ENCODE measurements at regions not wholly inside any gene's neighbourhood (a gene's known extent, or its start where the extent isn't known, plus 50 kb on each side); places are given as distances from the start of the nearest gene placed in this dataset.
"Not testable (repeated sequence)": the region's sequence is repeated elsewhere in the genome, so short reads cannot be mapped to it uniquely, and the experiment has no call there.

GRCh38 chr3:36075491-36075890 lies 304.8 kb upstream of the STAC start:
- no peak for DNase-seq (ENCODE audit: low read depth in 1 of 2, low spot score in 1 of 2)

GRCh38 chr3:36077320-36077719 lies 303.0 kb upstream of the STAC start:
- no peak for DNase-seq (ENCODE audit: low read depth in 1 of 2, low spot score in 1 of 2)

GRCh38 chr3:36082958-36083357 lies 297.3 kb upstream of the STAC start:
- DNase-seq (ENCODE audit: low read depth in 1 of 2, low spot score in 1 of 2) = not testable (repeated sequence)

DNA sequence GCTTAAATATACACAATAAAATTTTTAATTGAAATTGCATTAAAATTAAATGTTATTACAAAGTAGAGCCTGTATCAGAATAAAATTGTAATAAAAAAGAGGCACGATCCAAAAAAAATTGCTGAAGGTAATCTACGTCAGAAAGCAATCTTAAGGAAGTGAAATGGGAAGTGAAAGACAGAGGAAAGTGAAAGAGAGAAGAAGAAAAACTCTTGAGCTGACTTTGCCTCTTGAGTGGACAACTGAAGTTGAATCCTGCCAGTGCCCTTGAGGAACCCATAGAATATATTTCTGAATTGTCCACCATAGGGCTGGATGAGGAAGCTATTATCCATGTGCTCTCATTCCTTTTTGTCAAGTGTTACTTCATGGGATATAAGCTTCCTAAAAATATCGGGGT lies 285.1 kb upstream of the STAC start:
- no peak for DNase-seq (ENCODE audit: low read depth in 1 of 2, low spot score in 1 of 2)

- no peak for DNase-seq (ENCODE audit: low read depth in 1 of 2, low spot score in 1 of 2)
These were observed 283.1 kb upstream of the STAC start for GRCh38 chr3:36097209-36097608.

DNA sequence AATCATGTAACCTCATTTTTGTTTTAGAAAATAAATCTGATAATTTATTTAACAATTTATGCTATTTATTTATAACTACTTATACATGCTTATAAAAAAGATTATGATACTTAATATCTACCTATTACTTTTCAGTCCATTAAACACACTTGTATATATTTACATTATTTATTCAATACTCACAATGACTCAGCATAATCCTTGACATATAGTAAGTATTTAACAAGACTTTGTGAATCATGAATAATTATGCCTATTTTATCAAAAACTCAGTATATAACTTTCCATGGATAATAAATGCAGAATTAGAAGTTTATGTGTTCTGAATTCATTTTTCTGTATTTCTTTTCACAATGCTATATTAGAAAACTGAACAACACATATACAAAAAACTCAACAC lies 266.0 kb upstream of the STAC start:
- no peak for DNase-seq (ENCODE audit: low read depth in 1 of 2, low spot score in 1 of 2)

- DNase-seq (ENCODE audit: low read depth in 1 of 2, low spot score in 1 of 2) = no peak
These were observed 256.0 kb upstream of the STAC start for GRCh38 chr3:36124118-36124796.

DNA sequence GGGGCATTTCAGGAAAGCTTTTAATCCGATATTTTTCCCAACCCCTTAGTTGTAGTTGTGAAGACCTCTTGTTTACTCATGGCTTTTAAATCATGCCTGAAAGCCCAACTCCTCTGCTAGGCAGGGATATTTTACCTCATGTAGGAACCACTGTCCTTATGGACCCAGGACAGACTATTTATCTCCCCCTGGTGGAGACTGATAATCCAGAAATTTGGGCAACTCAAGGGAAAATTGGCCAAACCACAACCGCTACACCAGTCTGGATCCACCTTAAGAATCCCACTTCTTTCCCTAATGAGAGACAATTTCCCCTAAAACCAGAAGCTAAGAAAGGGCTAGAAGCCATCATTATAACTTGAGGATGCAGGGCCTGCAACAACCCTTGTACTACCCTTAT lies 248.1 kb upstream of the STAC start:
- no peak for DNase-seq (ENCODE audit: low read depth in 1 of 2, low spot score in 1 of 2)

DNA sequence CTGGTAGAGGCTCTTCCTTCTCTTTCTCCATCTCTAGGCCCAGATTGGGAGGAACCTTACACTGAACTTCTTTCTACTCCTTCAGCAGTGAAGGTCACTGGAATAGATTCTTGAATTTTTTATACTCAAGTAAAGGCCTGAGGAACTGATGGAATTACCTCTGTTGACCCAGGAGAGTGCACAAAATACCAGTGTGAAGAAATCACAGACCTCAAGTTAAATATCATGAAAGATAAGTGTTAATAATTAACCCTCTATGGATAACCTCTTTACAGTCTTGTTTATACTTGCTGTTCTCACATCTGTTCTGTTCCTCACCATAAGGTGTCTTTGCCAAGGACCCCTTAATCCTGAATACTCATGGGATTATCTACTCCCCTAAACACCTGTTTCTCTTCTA lies 244.4 kb upstream of the STAC start:
- DNase-seq (ENCODE audit: low read depth in 1 of 2, low spot score in 1 of 2) = no peak

GRCh38 chr3:36142746-36143145 lies 237.6 kb upstream of the STAC start:
- DNase-seq (ENCODE audit: low read depth in 1 of 2, low spot score in 1 of 2) = no peak

DNA sequence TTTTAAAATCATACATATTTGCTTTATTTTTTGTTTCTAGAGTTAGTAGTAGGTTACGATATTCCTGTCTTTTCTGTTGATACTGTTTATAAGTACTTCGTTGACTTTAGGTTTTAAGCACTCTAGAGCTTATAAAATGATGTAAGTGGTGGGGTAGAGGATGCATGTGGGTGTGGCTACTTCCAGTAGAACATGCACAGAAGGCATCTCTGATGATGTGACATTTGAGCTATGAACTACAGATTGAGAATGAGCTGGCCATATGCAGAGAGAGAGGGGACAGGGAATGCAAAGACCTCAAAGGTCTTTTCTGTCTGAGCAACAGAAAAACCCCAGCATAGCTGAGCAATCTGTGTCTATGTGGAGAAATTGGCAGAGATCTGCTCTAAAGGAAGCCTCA lies 233.9 kb upstream of the STAC start:
- DNase-seq (ENCODE audit: low read depth in 1 of 2, low spot score in 1 of 2) = no peak

DNA sequence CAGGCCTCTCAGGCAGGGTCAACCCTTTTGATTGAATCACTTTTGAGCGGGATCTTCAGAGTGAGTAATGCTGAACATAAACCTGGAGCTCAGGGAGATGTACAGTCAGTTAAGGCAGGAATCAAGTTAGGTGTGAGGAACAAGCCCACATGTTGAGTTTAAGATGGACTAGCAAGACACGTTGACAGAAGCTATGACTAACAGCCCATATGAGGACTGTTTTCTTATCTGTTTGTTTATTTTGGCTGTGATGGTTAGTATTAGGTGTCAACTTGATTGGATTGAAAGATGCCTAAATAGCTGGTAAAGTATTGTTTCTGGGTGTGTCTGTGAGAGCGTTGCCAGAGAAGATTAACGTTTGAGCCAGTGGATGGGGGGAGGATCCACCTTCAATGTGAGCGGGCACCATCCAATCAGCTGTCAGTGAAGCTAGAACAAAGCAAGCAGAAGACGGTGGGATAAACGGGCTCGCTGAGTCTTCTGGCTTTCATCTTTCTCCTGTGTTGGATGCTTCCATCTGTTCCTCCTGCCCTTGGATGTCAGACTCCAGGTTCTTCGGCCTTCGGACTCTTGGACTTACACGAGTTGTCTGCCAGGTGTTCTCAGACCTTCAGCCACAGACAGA lies 232.3 kb upstream of the STAC start:
- no peak for DNase-seq (ENCODE audit: low read depth in 1 of 2, low spot score in 1 of 2)

DNA sequence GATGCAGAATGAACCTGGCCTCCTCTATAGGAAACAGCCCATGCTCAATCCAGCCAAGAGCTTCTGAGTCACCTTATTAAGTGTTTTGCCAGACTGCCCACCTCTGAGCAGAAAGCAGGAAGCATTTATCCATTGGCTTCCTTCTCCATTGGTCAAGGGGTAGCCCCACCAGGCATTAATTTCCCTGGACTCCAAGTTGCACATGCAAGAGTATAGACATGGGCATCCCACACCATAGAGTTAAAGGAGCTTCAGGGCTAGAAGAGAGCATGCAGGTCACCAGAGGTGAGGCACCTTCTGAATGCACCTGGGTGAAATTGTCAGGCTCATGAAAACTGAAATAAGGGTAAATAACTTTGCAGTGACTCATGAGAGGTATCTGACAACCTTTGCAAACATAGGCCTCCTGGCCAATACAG lies 230.8 kb upstream of the STAC start:
- no peak for DNase-seq (ENCODE audit: low read depth in 1 of 2, low spot score in 1 of 2)

GRCh38 chr3:36155515-36155914 lies 224.8 kb upstream of the STAC start:
- DNase-seq (ENCODE audit: low read depth in 1 of 2, low spot score in 1 of 2) = no peak

DNA sequence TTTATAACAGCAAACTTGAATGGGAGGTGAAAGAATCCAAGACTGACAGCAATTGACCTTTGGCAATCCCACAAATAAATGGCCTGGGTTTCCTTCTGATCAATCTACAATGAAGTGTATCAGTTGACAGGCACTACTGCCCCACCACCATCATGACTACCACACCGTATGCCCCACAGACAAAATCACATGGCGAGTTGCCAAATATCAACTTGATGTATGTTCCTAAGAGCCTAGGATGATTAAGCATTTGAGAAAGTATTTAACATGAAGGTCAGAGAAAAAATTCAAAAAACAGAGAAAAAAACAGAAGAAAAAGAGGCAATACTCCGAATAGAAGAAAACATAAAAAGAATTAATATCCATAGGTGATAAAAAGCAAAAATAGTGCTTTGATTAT lies 215.9 kb upstream of the STAC start:
- no peak for DNase-seq (ENCODE audit: low read depth in 1 of 2, low spot score in 1 of 2)

DNA sequence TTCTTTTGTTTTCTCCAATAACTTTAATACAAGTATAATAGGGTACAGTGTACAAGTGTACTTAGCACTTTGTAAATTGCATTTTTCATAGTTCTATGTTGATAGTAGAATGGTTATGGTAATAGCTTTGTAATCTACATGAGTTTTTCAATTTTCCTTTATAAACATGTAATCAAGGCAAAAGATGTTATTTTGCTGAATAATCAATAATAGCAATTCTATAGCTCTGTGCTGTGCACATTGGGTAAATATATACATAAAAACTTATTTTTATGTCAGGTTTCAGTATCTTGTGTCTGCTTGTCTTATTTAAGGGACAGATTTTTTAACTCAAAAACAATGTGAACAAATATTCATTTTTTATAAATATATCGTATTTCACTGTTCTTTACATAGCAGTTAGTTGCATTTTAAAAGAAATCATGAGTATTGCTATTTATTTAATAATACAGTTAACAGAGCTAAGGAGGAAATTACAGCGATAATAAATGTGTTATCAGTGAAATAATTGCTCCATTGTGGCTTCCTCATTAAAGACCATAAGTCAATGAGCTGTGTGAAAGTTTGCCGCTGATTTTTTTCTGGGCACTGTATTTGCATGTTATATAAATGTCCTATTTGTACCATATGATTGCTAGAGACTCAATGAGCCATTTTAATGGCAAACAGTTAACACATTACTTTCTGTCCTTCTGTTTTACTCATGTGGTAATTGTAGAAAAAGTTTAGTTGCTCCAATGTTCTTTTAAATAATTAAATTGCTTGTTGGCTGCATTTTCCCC lies 214.6 kb upstream of the STAC start:
- no peak for DNase-seq (ENCODE audit: low read depth in 1 of 2, low spot score in 1 of 2)

DNA sequence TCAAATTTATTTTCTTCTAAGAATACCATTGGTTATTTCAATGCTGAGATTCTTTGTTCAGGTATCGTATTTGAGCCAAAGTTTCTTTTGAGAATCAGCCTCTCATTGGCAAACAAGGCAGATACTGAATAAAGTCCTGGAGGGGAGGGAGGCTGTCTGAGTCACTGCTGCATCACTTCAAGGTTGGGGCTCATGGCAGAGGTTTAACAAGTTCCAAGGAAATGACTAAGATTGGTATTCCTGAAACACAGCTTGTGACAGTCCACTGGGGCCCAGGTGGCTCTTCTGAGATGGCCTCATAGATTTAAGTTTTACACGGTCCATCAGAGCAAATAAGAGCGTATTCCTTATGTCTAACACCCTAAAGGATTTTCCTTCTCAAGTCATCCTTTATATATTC lies 213.8 kb upstream of the STAC start:
- no peak for DNase-seq (ENCODE audit: low read depth in 1 of 2, low spot score in 1 of 2)

- DNase-seq (ENCODE audit: low read depth in 1 of 2, low spot score in 1 of 2) = no peak
These were observed 207.6 kb upstream of the STAC start for GRCh38 chr3:36172699-36173098.

DNA sequence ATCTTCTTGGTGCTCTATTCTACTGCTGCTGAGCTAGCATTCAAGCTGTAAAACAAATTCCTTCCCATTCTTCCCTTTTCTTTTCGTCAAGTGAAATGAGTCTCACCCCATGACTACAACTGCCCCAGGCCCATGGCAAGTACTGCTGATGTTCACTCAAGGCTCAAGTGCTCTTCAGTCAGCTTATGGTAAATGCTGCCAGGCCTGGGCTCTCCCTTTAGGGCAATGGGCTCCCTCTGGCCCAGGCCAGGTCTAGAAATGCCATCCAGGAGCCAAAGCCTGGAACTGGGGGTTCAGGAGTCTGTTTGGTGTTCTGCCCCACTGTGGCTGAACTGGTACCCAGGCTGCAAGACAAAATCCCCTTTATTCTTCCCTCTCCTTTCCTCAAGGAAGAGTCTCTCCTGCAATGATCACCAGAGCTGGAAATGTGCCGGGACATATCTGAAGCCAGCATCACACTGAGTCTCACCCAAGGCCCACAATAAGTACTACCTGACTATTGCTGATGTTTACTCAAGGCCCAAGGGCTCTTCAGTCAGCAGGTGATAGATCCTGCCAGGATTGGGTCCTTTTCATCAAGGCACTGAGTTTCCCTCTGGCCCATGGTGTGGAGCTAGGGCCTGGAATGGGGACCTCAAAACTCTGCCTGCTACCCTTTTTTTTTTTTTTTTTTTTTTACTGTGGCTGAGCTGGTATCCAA lies 205.0 kb upstream of the STAC start:
- no peak for DNase-seq (ENCODE audit: low read depth in 1 of 2, low spot score in 1 of 2)

- no peak for DNase-seq (ENCODE audit: low read depth in 1 of 2, low spot score in 1 of 2)
These were observed 204.3 kb upstream of the STAC start for GRCh38 chr3:36175916-36176461.

DNA sequence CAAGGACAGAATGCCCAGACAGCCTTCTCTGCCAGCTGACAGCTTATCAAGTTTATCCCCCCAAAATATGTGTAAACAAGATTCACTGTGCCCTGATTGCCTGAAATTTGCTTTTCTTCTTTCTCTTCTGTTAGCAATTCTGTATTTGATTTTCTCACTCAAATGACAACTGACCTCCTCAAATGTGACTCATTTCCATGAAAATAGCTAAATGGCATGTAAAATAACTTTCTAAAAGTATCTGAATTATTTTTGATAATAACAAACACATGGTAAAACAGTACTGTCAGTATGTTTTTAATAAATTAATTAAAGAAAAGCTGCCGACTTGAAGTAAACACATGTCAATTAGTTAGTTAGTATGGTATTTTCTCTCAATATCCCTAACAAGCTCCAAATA lies 202.3 kb upstream of the STAC start:
- no peak for DNase-seq (ENCODE audit: low read depth in 1 of 2, low spot score in 1 of 2)

DNA sequence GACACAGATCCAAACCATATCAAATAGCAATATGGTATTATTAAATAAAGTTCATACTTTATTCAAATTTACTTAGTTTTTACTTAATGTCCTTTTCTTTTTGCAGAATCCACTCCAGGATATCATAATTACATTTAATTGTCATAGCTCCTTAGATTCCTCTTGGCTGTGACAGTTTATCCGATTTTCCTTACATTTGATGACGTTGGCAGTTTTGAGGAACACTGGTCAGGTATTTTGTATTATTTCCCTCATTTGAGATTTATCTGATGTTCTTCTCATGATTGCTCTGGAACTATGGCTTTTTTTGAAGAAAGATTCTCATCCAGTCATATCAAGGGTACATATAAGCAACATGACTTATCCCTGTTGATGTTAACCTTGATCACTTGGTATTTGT lies 198.3 kb upstream of the STAC start:
- DNase-seq (ENCODE audit: low read depth in 1 of 2, low spot score in 1 of 2) = no peak
